Activated naive CD4-positive, alpha-beta T cell treated with anti-CD3 and anti-CD28 coated beads, Interleukin-2, amount 50 U/mL, for 72 hours (primary cell): ENCODE measurements at regions not wholly inside any gene's neighbourhood (a gene's known extent, or its start where the extent isn't known, plus 50 kb on each side); places are given as distances from the start of the nearest gene placed in this dataset.
"Not testable (repeated sequence)": the region's sequence is repeated elsewhere in the genome, so short reads cannot be mapped to it uniquely, and the experiment has no call there.

Experiments
- ATAC-seq, 2 donors: fragments of 150-1000 bp; cut with Tn5 transposase; 2 replicates each; pipeline ENCODE4 v1.10.0; 2021; ENCODE audit warnings: mild to moderate bottlenecking in 2 of 2, moderate library complexity in 2 of 2
- DNase-seq, 2 donors: peaks; one replicate each; pipeline ENCODE4 v3.0.0; 2021 to 2022; ENCODE audit warnings: low spot score in 2 of 2
- H3K27ac Mint-ChIP-seq, 2 donors: one replicate each; pipeline ENCODE4 v1.8.0; 2022; ENCODE audit warnings: mild to moderate bottlenecking in 2 of 2, mixed read lengths in 2 of 2
- H3K36me3 Mint-ChIP-seq, 2 donors: one replicate each; pipeline ENCODE4 v1.8.0; 2022; ENCODE audit warnings: mixed read lengths in 2 of 2
- H3K9me3 Mint-ChIP-seq, 2 donors: one replicate each; pipeline ENCODE4 v1.8.0; 2022; ENCODE audit warnings: mixed read lengths in 2 of 2

DNA sequence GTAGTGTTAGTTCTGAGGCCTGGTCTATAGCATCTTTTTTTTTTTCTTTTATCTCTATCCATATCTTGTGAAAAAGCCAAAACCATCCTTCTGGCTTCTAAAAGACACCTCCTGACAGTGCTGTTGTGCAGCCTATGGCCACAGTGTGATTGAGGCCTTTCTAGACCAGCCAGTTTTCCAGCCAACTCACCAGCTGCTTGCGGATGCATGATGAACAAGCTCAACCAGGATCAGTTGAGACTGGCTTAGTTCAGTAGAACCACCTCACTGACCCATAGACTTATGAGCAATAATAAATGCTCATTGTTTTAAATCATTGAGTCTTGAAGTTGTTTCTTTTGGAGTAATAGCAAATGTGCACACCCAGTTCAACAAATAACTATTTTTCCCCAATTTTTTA, 296.9 kb downstream of the FAM170A start:
- ATAC-seq (no peak), DNase-seq (no peak)
- H3K27ac Mint-ChIP-seq: no peak overlapping the region
- H3K36me3 Mint-ChIP-seq: no peaks in the 10 kb centered on the region
- peaks cover 0 to 8% of the 10 kb centered on the region in 2 donors for H3K9me3 Mint-ChIP-seq

DNA sequence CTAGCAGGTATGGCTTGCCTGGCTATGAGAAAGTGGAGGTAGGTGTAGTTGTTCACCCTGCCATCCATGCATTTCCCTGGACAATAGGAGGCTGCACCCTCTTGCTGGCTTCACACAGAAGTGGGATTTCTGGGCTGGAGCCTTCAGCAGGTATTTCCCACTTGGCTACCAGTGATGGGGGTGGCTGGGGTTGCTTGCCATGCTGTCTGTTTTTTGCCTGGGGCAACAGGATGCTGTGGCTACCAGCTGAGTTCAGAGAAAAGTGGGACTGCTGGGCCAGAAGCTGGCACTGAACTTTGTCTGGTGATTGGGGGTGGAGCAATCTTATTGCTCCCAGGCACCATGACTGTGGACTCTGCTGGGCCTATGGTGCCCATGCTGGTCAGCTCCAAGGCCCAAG, 299.6 kb downstream of the FAM170A start:
- Mint-ChIP-seq H3K27ac (no peak overlapping the region), H3K36me3 (no peaks in the 10 kb centered on the region), H3K9me3 (peaks cover 0 to 4% of the 10 kb centered on the region in 2 donors)
- no peak for DNase-seq
- ATAC-seq: no peak

DNA sequence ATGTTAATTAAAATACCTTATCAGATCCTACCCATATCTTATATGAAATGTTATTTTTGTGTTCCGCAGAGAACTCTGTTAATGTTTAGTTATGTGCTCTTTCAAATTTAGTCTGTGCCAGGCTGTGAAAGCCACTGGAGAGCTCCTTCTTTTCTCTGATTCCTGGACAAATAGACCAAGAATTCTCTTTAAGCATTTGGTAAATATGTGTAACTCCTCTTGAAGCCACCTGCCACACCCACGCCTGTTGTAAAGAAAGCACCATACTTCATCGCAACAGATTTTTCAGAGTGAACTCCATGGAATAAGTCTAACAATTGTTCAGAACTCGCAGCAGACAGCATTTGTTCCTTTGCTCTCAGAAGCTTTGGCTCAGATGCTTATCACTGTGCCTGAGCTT, 301.1 kb downstream of the FAM170A start:
- no peak for ATAC-seq
- Mint-ChIP-seq H3K9me3 (peaks cover 0 to 4% of the 10 kb centered on the region in 2 donors), H3K36me3 (no peaks in the 10 kb centered on the region), H3K27ac (no peak overlapping the region)
- DNase-seq: no peak

DNA sequence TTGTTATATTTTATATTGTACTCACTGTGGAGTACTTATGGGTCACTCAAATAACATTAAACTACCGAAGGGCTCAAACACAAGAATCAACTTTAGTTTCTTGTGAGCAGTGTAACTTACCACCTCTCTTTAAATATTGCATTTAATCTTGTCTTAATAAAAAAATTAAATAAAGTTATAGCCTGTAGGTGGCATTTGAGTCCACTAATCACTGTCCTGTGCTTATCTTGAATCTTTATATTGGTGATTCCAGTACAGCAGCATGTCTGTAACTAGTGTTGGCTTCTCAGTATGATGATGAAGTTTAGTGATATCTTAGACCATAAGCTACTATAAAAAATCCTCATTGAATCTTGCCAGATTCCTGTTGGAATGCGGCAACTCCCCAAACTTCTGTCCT, 313.8 kb downstream of the FAM170A start:
- H3K36me3 Mint-ChIP-seq: peaks cover 0 to 4% of the 10 kb centered on the region in 2 donors
- DNase-seq (no peak), ATAC-seq (no peak)
- H3K9me3 Mint-ChIP-seq: peaks cover 19 to 21% of the 10 kb centered on the region in 2 donors
- no peak overlapping the region for H3K27ac Mint-ChIP-seq

DNA sequence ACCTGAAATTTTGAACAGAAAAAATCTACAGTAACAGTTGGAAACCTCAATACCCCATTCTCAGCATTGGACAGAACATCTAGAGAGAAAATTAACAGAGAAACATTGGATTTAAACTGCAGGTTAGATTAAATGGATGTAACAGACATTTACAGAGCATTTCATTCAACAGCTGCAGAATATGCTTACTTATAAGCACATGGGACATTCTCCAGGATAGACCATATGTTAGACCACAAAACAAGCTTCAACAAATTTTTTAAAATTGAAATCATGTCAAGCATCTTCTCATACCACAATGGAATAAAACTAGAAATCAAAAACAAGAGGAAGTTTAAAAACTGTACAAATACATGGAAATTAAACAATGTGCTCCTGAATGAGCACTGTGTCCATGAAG, 316.3 kb downstream of the FAM170A start:
- DNase-seq: no peak
- Mint-ChIP-seq H3K27ac (no peak overlapping the region), H3K36me3 (no peaks in the 10 kb centered on the region), H3K9me3 (peaks cover 12 to 14% of the 10 kb centered on the region in 2 donors)
- ATAC-seq: no peak

DNA sequence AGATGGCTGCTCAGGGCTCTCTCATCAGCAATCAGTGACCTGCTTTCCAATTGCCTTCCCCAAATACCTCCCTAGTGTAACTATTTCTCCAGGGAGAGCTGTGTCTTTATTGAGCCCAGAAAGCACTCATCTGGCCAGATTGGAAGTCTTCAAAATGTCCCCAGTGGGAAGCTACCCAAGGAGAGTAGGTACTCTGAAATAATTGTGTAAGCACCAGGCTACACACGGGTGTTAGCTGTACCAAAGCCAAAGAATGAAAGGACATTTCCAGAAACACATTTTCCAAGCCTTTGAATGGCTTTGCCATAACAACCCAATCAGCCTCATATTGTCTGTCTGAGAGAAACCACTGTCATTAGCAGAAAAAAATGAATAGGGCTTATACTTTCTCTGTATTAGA, 318.8 kb downstream of the FAM170A start:
- Mint-ChIP-seq H3K9me3 (peaks cover 0 to 11% of the 10 kb centered on the region in 2 donors), H3K27ac (no peak overlapping the region), H3K36me3 (no peaks in the 10 kb centered on the region)
- ATAC-seq: no peak
- no peak for DNase-seq

DNA sequence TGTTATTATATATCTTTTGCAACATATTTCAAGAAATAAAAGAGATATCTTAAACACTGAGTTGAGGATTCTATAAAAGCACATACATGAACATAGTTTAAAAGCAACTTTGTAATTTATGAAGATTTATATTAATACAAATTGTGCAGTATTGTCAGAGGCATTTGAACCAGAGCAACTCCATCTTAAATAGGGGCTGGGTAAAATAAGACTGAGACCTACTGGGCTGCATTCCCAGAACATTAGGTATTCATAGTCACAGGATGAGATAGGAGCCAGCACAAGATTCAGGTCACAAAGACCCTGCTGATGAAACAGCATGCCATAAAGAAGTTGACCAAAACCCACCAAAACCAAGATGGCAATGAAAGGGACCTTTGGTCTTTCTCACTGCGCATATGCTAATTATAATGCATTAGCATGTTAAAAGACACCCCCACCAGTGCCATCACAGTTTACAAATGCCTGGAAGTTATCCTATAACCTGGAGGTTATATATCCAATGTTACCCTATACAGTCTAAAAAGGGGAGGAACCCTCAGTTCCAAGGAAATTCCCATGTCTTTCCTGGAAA, 320.2 kb downstream of the FAM170A start:
- ATAC-seq (no peak), DNase-seq (no peak)
- no peaks in the 10 kb centered on the region for H3K36me3 Mint-ChIP-seq
- peaks cover 0 to 11% of the 10 kb centered on the region in 2 donors for H3K9me3 Mint-ChIP-seq
- H3K27ac Mint-ChIP-seq: no peak overlapping the region

DNA sequence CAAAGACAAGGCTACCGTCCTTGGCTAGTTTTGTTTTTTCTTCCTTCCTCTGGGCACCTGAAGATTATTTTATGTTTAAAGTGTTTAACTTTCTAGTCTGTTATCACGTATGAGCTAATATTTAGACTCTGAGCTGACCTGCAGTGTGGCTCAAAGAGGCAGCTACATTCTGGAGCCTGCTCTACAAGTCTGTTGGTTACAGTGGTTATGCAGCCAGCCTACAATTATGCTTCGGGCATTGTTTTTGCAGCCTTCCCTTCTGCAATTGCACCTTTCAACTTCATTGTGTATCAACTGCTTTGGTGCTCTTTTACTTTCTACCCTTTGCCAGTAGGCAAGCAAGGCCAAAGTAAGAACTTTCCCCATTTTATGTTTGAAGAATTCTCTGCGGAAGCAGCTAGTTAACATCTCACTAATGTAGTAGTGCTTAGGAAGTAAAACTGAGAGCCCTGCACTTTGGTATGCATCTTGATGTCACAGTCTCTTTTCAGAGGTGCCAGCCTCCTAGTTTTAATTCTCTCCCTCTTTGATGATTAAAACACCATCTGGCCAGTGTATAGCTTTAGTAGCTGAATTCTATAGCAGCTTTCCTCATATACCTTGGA, 322.1 kb downstream of the FAM170A start:
- ATAC-seq: no peak
- Mint-ChIP-seq H3K36me3 (no peaks in the 10 kb centered on the region), H3K27ac (no peak overlapping the region), H3K9me3 (peaks cover 0 to 5% of the 10 kb centered on the region in 2 donors)
- no peak for DNase-seq

DNA sequence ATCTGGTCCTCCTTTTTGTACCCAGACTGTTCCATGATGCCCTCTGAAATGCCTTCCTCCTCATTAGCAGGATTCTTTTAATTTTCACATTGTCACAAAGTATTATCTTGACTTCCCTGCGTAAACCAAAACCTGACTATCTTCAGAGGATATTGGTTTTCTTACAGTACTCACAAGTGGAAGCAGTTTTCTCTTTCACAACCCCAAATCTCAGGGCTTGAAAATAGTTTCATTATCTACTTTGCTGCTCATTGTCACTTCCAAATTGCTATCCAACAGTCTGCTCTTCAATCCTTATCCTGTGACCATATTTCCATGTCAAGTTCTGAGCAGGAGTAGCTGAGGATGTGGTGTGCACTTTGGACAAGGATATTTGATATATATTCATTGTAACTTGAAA, 324.1 kb downstream of the FAM170A start:
- H3K36me3 Mint-ChIP-seq: no peaks in the 10 kb centered on the region
- DNase-seq (no peak), ATAC-seq (no peak)
- no peak overlapping the region for H3K27ac Mint-ChIP-seq
- H3K9me3 Mint-ChIP-seq: no peaks in the 10 kb centered on the region

DNA sequence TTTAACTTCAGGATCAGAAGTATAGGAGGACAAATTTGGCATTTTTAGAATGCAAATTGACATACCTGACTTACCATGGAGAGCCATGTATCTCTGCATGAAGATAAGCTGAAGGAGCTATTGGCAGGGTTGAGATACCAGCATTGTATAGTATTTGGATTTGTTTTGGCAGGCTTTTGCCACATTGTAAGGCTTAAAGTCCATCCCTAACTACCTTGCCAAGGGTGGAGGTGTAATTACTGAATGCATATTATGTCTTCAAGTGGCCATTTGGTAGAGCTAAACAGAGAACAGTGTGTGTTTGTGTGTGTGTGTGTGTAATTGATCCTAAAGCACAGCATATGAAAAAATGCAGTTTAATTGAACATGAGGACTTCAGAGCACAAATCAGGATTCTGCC, 324.7 kb downstream of the FAM170A start:
- no peak overlapping the region for H3K27ac Mint-ChIP-seq
- H3K36me3 Mint-ChIP-seq: no peaks in the 10 kb centered on the region
- H3K9me3 Mint-ChIP-seq: no peaks in the 10 kb centered on the region
- ATAC-seq (no peak), DNase-seq (no peak)

DNA sequence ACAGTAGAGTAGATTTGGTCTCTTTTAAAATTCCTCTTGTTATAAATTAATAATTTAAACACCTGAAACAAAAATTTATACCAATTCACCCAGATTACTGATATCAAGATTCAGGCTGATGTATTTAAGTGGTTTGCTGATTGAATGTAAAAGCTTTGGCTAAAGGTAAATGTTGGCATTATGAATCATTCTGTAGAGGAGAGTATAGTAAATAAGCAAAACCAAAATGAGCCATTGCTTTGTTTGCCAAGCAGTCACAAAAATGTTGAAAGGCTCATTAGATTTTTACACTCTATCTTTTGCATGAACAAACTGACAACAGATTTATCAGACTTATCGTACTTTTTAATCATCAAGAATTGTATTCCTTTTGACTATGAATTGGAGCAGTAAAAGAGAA, 332.6 kb downstream of the FAM170A start:
- H3K27ac Mint-ChIP-seq: no peak overlapping the region
- DNase-seq: no peak
- peaks cover 9 to 12% of the 10 kb centered on the region in 2 donors for H3K9me3 Mint-ChIP-seq
- H3K36me3 Mint-ChIP-seq: no peaks in the 10 kb centered on the region
- ATAC-seq: no peak

DNA sequence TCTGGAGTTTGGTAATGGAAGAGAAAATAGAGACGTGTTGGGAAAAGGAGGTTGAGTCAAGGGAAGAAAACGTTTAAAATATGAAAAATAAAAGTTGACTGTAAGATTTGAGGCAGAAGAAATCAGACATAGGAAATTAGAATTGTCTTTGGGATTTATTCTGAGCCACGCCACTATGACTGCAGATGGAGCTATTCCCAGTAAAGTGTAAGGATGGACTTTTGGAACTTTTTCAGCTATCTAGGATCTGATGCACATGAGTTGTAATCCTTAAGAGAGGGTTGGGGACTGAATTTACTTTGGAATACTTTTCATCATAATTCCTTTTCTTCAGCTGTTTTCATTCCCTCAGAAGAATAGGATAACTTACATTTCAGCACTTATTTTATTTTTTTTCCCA, 336.7 kb downstream of the FAM170A start:
- ATAC-seq (no peak), DNase-seq (no peak)
- no peaks in the 10 kb centered on the region for H3K36me3 Mint-ChIP-seq
- H3K9me3 Mint-ChIP-seq: peaks cover 6 to 11% of the 10 kb centered on the region in 2 donors
- H3K27ac Mint-ChIP-seq: no peak overlapping the region

DNA sequence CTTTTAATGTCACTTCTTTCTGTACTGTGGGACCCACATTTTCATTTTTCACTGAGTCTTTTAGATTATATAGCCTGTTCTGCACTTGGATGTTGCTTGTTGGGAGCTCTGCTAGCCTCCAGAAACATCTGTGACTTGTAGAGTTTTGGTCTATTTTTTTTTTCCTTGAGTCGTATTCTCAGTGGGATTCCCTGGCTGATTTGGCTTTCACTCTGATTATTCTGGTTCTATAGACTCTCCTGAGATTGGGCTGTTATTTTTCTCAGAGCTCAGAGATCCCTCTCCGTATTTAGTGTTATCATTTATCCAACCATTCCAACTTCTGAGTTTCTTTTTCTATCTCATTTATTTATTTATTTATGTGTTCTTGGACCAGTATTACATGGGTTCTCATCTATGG, 339.3 kb downstream of the FAM170A start:
- H3K36me3 Mint-ChIP-seq: no peaks in the 10 kb centered on the region

DNA sequence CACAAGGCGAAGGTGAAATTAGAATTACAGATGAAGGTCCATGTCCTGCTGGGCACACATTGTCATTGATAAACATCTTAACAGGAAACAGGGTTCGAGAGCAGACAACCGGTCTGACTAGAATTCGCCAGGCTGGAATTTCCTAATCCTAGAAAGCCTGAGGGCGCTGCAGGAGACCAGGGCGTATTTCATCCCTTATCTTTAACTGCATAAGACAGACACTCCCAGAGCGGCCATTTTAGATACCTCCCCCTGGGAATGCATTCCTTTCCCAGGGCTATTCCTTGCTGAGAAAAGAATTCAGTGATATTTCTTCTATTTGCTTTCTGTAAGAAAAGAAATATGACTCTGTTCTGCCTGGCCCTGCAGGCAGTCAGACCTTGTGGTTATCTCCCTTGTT, 357.7 kb downstream of the FAM170A start:
- H3K36me3 Mint-ChIP-seq: peaks cover 1 to 15% of the 10 kb centered on the region in 2 donors
- DNase-seq, H3K27ac Mint-ChIP-seq: not testable (repeated sequence)

More for the DNA sequence above, 339.3 kb downstream of the FAM170A start:
- no peak for ATAC-seq
- Mint-ChIP-seq H3K9me3 (peaks cover 0 to 7% of the 10 kb centered on the region in 2 donors), H3K27ac (no peak overlapping the region)
- no peak for DNase-seq

DNA sequence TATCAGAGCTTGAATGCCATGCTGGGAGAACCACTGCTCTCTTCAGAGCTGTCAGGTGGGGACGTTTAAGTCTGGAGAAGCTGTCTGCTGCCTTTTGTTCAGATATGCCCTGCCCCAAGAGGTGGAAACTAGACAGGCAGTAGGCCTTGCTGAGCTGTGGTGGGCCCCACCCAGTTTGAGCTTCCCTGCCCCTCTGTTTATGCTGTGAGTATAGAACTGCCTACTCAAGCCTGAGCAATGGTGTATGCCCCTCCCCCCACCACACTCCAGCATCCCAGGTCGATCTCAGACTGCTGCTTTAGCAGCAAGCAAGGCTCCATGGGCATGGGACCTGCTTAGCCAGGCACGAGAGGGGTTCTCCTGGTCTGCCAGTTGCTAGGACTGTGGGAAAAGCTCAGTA, 362.3 kb downstream of the FAM170A start:
- Mint-ChIP-seq H3K36me3 (peaks cover 5 to 12% of the 10 kb centered on the region in 2 donors), H3K9me3 (peaks cover 34 to 35% of the 10 kb centered on the region in 2 donors), H3K27ac (no peak overlapping the region)
- DNase-seq (no peak), ATAC-seq (no peak)

More for the DNA sequence above, 357.7 kb downstream of the FAM170A start:
- H3K9me3 Mint-ChIP-seq: peaks cover 33 to 37% of the 10 kb centered on the region in 2 donors
- not testable (repeated sequence) for ATAC-seq

DNA sequence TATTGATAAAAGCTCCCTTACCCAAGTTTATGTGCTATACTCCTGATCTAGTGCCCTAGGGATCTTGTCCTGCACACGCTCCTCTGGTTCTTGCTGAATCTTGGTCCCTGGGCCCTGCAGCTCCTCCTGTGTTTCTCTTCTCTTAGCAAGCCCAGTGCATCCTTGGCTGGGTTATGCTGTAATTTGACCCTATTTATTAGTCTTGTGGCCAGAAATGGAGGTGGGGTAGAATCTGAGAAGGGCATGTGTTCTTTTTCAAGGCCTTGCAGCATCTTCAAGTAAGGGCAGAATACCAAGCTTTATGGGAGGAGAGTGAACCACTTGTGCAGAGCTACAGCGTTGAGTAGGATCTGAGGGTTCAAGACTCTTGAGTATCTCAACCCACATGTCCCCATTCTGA, 366.8 kb downstream of the FAM170A start:
- no peak for ATAC-seq
- Mint-ChIP-seq H3K36me3 (peaks cover 4 to 5% of the 10 kb centered on the region in 2 donors), H3K27ac (no peak overlapping the region), H3K9me3 (peaks cover 13 to 16% of the 10 kb centered on the region in 2 donors)
- no peak for DNase-seq

DNA sequence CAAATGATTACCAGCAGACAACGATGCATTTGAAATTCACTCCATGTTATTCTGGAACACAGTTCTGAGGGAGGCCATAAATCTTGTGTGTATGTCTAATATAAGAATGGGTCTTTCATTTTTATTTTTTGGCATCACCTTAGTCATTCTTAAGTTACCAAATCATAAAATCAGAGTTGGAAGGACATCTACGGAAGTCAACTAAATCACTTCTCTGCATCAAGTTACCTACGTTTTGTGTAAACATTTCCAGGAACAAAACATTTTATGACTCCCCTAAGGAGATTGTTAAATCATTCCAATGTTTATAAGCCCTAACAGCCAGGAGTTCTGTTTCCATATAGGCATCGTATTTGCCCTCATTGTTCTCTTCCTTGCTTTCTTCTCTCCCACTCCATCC, 378.2 kb downstream of the FAM170A start:
- DNase-seq: no peak
- no peak for ATAC-seq
- Mint-ChIP-seq H3K27ac (no peak overlapping the region), H3K9me3 (peaks cover 0 to under 1% of the 10 kb centered on the region in 2 donors), H3K36me3 (no peaks in the 10 kb centered on the region)

DNA sequence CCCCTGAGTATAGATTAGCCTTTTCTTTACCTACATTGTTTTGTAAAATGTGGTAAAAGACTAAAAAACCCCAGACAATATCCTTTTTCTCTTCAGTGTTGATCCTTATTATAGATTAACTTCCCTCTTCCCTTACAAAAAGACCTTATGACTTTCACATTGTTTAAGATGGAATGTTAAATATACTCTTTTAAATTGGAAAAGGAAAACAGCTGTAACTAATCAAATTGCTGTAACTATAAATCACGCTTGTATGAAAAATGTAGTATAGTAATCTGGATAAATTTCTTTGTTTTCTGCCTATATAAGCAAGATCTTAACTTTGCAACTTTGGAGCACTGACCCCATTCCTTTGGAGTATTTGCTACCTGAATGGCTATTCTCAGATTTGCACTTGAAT, 383.1 kb downstream of the FAM170A start:
- peaks cover 6 to 13% of the 10 kb centered on the region in 2 donors for H3K9me3 Mint-ChIP-seq
- ATAC-seq (no peak), DNase-seq (no peak)
- no peak overlapping the region for H3K27ac Mint-ChIP-seq
- H3K36me3 Mint-ChIP-seq: no peaks in the 10 kb centered on the region
